ENCODE measurements at regions not wholly inside any gene's neighbourhood (a gene's known extent, or its start where the extent isn't known, plus 50 kb on each side); places are given as distances from the start of the nearest gene placed in this dataset.
"Not testable (repeated sequence)": the region's sequence is repeated elsewhere in the genome, so short reads cannot be mapped to it uniquely, and the experiment has no call there.

DNA sequence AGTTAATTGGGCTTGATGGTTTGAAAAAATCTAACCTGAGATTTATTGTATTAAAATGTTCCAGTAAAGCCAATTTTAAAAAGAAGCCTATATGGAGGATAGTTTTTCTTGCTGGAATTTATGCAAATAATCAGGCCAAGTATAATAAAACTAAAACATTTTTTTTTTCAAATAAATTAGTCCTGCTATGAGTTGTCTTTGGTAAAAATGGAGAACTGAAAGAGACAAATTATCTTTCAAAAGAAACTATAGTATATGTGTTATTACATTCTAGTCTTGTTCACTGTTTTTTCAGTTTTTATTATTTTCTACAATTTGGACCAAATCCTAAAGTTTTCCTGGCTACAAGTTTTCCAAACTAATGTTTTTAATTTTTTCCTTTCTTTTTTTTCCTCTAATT lies 468.9 kb downstream of the UQCRFS1 start:
- no peak for DNase-seq (ENCODE audit: low read depth in 2 of 2)

DNA sequence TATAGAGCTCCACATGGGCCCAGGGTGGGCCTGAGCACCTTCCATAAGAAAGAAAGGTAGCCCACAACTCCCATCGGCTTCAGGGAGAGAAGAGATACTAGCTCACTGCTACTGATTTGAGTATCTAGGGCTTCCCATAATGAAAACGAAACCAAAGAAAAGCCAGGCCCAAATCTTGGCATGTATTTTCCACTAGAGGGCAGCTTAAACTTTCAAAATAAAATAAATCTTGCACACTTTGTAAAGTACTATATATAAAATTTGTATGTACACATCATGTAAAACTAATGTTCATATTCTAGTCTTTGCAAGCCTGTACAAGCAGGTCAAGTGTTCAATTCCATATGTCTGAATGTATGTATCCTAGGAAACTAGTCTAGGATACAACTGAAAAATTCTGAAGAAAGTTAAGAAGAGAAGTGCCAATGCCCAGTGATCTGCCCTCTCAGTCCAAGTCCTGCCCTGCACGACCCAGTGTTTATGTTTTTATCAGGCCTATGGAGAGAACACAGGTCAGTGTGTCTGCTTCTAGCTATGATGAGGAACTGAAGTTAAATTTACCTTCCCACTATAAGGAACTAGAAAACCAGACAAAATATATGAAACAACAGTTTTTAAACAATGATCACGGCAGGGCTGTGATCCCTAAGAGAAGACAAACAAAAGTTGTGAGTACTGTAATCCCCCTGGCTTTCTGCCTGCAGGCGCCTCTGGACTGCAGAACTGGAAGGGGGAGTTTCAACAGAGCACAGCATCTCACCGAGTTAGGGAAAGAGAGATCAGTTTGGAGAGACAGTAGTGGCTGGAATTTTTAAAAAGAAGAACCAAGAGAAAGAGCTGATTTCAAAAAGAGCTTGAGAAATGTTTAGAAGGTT lies 475.7 kb downstream of the UQCRFS1 start:
- peak; percentile 3 to 25 for DNase-seq (ENCODE audit: low read depth in 2 of 2)

DNA sequence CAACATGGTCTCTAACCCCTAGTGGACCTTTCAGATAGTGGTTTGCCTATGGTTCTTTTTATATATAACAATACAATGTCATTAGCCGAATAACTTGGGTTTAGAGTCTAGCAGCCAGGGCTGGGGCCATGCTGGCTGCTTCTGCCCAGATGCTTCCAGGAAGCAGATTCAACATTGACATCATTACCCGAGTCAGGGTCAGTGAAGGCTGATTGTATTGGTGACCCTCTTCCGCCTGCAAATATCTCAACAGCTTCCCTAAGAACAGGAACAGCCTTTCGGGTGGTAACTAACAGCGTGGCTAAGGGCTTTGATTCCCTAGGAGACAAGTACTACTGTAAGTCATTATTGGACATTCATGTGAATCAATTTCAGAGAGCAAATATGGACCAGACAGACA lies 476.4 kb downstream of the UQCRFS1 start:
- DNase-seq (ENCODE audit: low read depth in 2 of 2): no peak

DNA sequence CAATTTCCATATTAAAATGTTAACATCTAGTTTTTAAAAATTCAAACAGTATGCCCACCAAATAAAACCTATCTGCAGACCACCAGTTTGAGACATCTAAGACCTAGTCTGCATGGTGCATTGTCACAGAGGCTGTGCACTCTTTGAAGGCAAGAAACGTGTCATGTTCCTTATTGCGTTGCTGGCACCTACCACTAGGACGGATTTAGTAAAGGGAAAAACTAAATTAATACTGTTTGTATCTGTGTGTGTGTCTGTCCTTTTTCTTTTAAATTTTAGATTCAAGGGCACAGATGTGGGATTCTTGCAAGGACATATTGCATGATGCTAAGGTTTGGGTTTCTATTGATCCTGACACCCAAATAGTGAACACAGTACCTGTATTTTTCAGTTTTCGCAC lies 481.4 kb downstream of the UQCRFS1 start:
- no peak for DNase-seq (ENCODE audit: low read depth in 2 of 2)

DNA sequence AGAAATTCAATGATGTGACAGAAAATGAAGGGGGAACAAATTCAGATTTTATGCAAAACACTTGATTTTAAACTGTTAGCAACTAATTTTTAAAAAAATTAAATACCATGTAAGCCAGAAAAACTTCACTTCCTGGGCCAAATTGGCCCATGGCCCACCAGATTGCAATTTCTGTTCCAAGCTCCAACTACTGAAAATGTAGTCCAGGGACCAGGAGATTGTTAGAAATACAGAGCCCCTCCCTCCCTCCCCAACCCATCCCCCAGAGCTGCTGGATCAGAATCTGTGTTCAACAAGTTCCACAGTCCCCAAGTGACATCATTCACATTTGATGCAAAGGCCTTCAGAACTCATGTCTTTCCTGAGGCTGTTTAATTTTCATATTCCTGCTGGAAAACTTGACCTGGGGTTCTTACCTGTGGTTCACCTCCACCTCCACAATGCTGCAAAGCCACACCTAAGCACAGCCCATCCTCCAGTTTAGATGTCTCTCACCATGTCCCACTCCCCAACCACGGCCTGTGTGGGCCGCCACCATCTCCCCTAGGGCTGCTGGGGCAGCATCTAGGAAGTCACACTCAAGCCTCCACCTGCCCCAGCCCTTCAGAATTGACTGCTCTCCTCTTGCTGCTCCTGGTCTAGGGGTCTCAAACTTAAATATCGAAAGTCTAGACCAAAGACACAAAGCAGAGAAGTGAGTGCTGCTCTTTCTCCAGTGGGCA lies 482.0 kb downstream of the UQCRFS1 start:
- DNase-seq (ENCODE audit: low read depth in 2 of 2): no peak

DNA sequence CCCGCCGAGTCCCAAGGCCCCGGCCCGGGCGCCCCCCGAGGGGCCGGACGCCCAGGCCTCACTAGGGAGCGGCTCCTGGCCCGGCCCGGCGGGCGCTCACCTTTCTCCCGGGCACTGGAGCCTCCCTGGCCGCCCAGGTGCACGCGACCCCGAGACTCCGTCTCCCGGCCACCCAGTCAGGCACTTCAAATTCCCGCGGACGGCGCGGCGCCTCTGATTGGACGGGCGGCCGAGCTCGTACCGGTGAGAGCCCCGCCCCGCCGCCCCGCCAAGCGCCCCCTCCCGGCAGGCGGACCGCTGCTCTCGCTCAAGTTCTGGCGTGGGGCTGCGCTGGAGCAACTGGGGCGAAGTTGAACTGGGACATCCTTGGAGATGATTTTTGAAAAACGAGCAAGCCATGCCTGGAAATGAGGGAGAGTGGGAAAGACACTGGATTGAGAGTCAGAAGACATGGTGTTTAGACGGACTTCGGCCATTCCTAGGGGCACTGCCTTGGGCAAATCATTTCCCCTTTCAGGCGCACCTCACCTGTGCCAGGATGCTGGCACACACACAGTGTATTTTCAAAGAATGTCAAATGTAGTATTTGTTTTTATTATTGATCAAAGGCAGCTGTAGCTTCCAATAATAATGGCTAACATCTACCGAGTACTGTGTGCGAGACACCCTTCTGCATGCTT lies 485.3 kb downstream of the UQCRFS1 start:
- no peak for DNase-seq (ENCODE audit: low read depth in 2 of 2)

DNA sequence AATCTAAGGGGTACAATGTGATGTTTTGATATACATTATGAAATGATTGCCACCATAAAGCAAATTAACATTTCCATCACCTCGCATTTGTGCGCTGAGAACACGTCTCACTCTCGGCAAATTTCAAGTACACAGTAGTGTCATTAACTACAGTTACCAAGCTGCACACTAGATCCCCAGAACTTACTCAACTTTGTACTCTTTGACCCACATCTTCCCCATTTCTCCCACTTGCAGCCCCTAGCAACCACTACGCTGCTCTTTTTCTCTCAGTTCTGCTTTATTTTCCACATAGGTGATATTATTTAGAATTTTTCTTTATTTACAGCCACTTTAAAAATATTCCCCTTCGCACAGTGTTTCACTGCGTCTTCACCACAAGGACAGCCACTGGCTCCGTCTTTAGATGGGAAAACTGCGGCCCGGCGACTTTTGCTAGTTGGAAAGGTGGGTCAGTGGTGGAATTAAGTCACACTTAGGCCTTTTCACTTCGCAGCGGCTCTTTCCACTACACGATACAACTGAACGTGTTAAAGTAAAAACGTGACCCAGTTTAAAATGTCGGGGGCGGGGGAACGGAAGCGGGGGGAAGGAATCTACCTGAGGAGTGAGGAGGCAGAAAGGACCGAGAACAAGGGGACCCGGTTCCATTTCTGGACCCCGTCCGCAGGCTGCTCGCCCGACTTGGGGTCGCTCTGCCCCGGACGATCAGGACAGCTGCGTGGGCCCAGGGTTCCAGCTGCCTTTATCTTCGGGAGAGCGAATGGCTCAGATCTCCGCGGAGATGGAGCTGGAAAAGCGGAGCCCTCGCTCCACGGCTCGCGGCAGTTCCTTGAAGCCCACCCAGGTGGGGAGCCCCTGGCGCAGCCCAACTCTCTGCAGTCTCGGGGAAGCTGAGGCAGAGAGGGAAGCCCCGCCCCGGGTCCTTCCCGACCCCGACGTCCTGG lies 486.1 kb downstream of the UQCRFS1 start:
- DNase-seq (ENCODE audit: low read depth in 2 of 2): no peak

DNA sequence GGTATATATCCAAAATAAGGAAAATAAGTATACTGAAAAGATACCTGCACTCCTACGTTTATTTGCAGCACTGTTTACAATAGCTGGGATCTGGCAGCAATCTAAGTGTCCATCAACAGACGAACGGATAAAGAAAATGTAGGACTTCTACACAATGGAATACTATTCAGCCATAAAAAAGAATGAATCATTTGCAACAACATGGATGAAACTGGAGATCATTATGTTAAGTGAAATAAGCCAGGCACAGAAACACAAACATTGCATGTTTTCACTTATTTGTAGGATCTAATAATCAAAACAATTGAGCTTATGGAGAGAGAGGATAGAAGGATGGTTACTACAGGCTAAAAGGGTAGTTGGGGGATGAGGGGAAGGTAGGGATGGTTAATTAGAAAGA lies 494.0 kb downstream of the UQCRFS1 start:
- DNase-seq (ENCODE audit: low read depth in 2 of 2): no peak

DNA sequence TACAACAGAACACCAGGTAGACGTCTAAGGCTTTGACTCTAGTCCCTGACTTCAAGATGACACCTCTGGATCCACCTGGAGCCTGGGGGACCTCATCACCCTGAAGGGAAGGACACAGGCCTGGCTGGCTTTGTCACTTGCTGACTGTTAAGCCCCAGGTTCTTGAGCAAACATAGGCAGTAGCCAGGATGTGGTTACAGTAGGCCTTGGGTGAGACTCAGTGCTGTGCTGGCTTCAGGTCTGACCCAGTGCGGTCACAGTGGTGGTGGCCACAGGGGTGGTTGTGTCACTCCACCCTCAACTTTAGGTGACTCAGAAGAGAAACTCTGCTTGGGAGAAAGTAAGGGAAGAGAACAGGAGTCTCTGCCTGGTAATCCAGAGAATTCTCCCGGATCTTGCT lies 497.8 kb downstream of the UQCRFS1 start:
- DNase-seq (ENCODE audit: low read depth in 2 of 2): no peak

DNA sequence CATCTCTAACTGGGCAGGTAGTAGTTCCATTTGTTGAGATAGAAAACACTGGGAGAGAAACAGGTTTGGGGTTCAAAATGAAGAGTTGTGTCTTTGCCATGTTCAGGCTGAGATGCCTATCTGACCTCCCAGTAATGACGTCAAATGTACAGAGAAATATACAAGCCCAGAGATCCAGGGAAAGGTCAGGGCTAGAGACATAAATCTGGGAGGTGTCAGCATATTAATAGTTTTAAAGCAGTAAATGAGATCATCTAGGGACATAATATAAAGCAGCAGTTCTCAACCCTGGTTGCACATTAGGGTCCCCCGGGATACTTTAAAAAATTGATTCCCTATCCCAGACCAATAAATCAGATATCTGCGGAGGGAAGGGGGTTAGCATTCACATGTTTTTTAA lies 501.5 kb downstream of the UQCRFS1 start:
- no peak for DNase-seq (ENCODE audit: low read depth in 2 of 2)

DNA sequence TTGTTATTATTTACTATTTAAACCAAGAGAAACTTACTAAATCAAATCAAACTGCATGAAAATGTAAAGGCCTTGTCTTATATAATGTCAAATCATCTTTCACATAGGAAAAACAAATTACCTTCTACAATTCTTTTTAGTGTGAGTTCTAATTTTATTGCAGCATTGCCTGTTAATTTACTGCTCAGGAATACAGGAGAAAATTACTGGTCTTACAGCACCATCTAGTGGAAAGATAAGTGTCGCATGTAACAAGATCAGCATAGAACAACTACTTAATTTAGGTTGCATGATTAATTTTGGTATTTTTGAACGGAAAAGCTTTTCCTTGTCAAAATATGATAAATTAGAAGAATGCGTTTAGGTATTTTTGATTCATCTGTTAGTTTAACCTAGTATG lies 502.7 kb downstream of the UQCRFS1 start:
- DNase-seq (ENCODE audit: low read depth in 2 of 2): peak; percentile 63 to 64

DNA sequence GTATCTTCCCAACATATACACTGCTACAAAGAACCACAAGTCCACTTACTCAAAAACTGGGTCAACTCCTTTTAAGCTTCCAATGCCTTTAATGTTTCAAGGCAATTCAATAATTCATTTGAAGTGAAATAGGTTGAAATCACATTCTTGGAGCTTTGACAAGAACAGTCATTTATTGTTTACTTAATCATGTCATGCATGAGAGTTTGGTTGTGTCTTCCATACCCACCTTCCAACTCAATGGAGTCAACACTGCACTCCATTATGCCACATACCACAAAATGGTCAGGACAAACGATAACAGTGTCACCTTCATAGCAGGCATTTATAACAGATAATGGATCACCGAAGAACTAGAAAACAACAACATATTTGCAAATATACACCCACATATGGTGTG lies 506.3 kb downstream of the UQCRFS1 start:
- no peak for DNase-seq (ENCODE audit: low read depth in 2 of 2)

DNA sequence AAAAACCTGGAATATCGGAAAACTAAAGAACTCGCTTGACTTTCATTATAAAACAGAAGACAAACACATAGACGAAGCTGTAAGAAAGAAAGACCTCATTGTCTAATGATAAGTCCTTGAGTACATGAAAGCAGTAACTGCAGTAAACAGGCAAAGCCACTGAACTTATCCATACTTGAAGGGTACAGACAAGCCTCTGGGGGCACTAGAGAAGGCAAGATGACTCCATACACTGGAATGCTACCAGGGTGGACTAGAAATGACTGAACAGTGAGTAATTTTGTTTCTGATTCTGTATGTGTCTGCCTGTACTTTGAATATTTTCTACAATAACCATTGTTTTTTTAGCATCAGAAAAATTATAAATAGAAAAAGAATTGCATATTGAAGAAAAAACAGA lies 507.9 kb downstream of the UQCRFS1 start:
- no peak for DNase-seq (ENCODE audit: low read depth in 2 of 2)

DNA sequence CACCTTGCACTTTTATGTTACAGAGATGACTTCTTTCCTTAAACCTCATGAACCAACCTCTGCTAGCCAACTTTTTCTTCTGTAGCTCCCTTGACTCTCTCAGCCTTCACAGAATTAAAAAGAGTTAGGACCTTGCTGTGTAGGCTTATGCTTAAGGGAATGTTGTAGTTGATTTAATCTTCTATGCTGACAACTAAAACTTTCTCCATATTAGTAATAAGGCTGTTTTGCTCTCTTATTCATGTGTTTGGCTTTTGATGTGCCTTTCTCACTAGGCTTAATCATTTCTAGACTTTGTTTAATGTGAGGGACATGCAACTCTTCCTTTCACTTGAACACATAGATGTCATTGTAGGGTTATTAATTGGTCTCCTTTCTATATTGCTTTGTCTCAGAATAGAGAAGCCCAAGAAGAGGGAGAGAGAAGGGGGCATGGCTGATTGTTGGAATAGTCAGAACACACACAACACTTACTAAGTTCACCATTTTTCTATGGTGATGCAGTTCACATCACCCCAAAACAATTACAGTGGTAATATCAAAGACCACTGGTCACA lies 509.5 kb downstream of the UQCRFS1 start:
- DNase-seq (ENCODE audit: low read depth in 2 of 2): no peak

DNA sequence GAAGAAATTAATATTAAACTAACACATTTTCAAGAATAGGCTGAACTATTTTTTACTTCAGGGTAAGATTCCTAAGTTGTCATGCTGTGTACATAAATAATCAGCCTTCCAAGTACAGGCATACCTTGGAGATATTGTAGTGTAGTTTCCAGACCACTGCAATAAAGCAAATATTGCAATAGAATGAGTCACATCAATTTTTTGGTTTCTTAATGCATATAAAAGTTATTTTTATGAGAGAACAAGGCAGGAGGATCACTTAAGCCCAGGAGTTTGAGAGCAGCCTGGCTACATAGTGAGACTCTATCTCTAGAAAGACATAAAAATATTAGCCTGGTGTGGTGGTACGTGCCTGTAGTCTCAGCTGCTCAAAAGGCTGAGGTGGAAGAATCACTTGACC lies 511.5 kb downstream of the UQCRFS1 start:
- no peak for DNase-seq (ENCODE audit: low read depth in 2 of 2)

DNA sequence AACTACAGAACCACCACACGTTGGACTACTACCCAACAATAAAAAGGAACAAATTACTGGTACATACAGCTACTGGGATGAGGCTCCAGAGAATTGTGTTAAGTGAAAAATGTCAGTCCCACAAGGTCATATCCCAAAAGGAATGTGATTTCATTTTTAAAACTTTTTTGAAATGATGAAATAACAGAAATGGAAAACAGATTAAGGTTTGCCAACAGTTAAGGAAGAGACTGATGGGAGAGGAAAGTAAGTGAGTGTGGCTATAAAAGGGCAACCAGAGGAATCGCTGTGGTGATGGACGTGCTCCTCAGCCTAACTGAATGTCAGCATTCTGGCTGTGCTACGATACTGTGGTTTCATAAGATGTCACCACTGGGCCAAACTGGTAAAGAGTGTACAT lies 512.8 kb downstream of the UQCRFS1 start:
- no peak for DNase-seq (ENCODE audit: low read depth in 2 of 2)

DNA sequence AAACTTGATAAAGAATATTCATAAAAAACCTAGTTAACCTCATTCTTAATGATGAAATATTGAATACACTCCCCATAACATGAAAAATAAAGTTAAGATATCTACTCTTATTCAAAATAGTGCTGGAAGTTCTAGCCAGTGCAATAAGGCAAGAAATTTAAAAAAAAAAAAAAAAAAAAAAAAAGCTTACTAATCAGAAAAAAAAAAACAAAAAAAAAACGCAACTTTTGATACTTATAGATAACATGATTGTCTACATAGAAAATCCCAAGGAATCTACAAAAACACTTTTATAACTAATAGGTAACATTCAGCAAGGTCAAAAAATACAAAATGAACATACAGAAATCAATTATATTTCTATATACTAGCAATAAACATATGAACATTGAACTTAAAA lies 515.6 kb downstream of the UQCRFS1 start:
- no peak for DNase-seq (ENCODE audit: low read depth in 2 of 2)

DNA sequence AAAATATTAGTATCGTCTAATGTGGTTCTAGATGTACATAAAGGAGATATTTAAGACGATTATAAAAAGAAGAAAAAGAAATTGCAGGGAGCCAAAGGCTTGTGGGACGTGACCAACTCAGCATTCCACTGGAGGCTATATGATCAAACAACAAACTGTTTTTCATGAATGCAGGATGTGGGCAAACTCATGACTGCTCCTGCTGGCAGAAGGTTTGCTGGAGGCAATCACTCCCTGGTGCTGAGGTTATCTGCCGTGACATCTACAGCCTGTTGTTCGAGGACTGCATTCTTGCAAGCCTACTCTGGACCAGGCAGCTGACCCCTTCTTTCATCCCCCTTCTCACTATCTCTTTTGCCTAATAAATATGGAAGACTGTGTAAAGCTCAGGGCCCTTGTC lies 518.1 kb downstream of the UQCRFS1 start:
- no peak for DNase-seq (ENCODE audit: low read depth in 2 of 2)

DNA sequence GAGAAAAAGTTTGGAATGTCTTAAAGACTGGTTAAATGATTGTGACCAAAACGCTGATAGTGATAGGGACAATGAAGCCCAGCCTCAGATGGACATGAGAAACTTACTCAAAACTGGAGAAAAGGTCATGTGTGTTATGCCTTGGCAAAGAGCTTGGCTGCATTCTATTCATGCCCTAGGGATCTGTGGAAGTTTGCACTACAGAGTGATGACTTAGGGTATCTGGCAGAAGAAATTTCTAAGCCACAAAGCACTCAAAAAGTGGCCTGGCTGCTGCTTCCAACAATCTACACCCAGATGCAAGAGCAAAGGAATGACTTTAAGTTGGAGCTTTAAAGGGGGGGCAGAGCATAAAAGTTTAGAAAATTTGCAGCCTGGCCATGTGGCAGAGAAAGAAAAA lies 521.3 kb downstream of the UQCRFS1 start:
- DNase-seq (ENCODE audit: low read depth in 2 of 2): no peak

DNA sequence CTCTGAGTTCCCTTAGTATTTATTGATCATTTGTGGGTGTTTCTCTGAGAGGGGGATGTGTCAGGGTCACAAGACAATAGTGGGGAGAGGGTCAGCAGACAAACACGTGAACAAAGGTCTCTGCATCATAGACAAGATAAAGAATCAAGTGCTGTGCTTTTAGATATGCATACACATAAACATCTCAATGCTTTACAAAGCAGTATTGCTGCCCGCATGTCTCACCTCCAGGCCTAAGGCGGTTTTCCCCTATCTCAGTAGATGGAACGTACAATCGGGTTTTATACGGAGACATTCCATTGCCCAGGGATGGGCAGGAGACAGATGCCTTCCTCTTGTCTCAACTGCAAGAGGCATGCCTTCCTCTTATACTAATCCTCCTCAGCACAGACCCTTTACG lies 523.5 kb downstream of the UQCRFS1 start:
- DNase-seq (ENCODE audit: low read depth in 2 of 2): not testable (repeated sequence)

DNA sequence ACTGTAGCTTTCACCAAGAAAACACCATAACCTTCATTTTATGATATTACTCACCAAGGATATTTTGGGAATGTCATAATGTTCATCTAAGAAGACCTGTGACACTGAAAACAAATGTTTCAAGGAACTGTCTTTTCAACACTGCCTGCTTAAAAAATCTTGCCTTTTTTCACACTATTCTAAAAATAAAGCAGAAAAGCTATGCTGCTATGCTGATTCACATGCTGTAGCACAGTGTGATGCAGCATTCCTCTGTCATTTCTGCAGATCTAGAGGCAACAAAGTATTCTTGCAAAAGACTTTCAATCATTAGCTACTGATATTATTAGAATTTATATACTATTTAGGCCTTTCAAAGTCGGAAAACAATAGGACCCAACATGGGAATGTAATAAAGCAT lies 525.7 kb downstream of the UQCRFS1 start:
- no peak for DNase-seq (ENCODE audit: low read depth in 2 of 2)
